HG02642 (cell line): ENCODE measurements at regions not wholly inside any gene's neighbourhood (a gene's known extent, or its start where the extent isn't known, plus 50 kb on each side); places are given as distances from the start of the nearest gene placed in this dataset.

Experiments
- ATAC-seq: cut with Tn5 transposase; IDR thresholded peaks from one replicate; pipeline ENCODE4 v1.9.1; 2021; ENCODE audit warnings: mild to moderate bottlenecking; ENCODE audit not compliant: unreplicated experiment, poor library complexity

GRCh38 chr14:51535443-51536044, 116.2 kb upstream of the FRMD6 start:
- no peak for ATAC-seq

GRCh38 chr14:51538973-51539372, 112.7 kb upstream of the FRMD6 start:
- ATAC-seq = no peak

GRCh38 chr14:51539571-51540037, 112.1 kb upstream of the FRMD6 start:
- no peak for ATAC-seq

GRCh38 chr14:51540364-51540763, 111.3 kb upstream of the FRMD6 start:
- no peak for ATAC-seq

GRCh38 chr14:51544471-51544870, 107.2 kb upstream of the FRMD6 start:
- no peak for ATAC-seq

GRCh38 chr14:51544901-51545300, 106.8 kb upstream of the FRMD6 start:
- no peak for ATAC-seq

- ATAC-seq = no peak
Measured at GRCh38 chr14:51545396-51545795, 106.3 kb upstream of the FRMD6 start.

- ATAC-seq = no peak
Measured at GRCh38 chr14:51546099-51546498, 105.6 kb upstream of the FRMD6 start.

GRCh38 chr14:51546603-51547258, 105.0 kb upstream of the FRMD6 start:
- no peak for ATAC-seq

GRCh38 chr14:51547260-51547659, 104.5 kb upstream of the FRMD6 start:
- no peak for ATAC-seq

- ATAC-seq = no peak
Measured at GRCh38 chr14:51547701-51548100, 104.0 kb upstream of the FRMD6 start.

GRCh38 chr14:51548187-51548586, 103.5 kb upstream of the FRMD6 start:
- no peak for ATAC-seq

- ATAC-seq = no peak
Measured at GRCh38 chr14:51550636-51551035, 101.1 kb upstream of the FRMD6 start.

GRCh38 chr14:51552275-51552674, 99.4 kb upstream of the FRMD6 start:
- no peak for ATAC-seq

- ATAC-seq = no peak
Measured at GRCh38 chr14:51552768-51553404, 98.8 kb upstream of the FRMD6 start.

- ATAC-seq = no peak
Measured at GRCh38 chr14:51554339-51554920, 97.3 kb upstream of the FRMD6 start.

GRCh38 chr14:51554953-51555352, 96.8 kb upstream of the FRMD6 start:
- no peak for ATAC-seq

GRCh38 chr14:51561141-51561540, 90.6 kb upstream of the FRMD6 start:
- ATAC-seq = no peak

GRCh38 chr14:51562816-51563215, 88.9 kb upstream of the FRMD6 start:
- ATAC-seq = no peak

GRCh38 chr14:51563560-51563959, 88.2 kb upstream of the FRMD6 start:
- ATAC-seq = no peak

- no peak for ATAC-seq
Measured at GRCh38 chr14:51564460-51564859, 87.2 kb upstream of the FRMD6 start.
